Astrocyte of the hippocampus (primary cell): ENCODE measurements at regions not wholly inside any gene's neighbourhood (a gene's known extent, or its start where the extent isn't known, plus 50 kb on each side); places are given as distances from the start of the nearest gene placed in this dataset.
A peak's percentile ranks its signal among the peaks of the same experiment; 100 is the strongest.

Experiments
- DNase-seq: peaks from one replicate; pipeline ENCODE4 v3.0.0; 2011; ENCODE audit warnings: low read depth, low spot score

DNA sequence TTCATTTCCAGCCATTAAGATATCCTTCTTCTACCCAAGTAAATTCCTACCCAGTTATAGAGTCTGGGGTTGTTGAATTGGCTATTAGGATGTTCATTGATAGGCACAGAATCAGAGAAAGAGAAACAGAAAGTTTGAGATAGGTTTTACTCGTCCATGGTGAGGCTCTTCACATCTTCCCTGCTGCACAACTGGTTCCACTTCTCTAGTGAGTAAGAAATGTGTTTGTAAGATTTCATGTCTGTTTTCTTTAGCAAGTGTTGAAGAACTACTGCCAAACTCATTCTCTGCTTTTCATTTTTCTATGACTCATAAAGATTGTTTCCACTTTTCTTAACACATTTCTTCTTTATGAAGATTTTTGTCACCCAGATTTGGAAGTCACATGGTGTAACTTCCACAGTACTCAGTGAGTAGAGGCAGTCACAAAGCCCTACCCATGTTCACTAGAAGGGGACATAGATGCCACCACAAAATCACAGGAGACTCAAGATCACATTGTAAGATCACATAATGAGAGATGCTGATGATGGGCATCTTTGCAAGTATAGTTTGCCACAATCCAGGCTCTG, 152.3 kb downstream of the SNX7 start:
- DNase-seq, result no peak

DNA sequence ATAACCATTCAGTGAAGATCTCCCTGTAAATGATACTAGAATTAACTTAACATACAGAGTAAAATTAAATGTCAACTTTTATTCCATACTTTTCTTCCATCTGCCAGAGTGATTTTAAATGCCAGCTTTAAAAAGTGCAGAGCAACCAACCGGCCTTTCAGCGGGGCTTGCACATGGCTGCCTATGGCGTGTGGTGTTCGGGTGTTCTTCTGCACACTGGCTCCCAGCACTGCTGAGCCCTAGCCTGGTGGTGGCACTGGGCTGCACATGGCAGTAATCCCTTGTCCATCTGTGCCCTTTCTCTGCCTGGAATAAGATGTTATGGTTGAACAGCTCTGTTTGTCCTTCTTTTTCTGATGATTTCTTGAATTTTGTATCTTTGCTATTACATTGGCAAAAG, 156.3 kb downstream of the SNX7 start:
- no peak for DNase-seq

DNA sequence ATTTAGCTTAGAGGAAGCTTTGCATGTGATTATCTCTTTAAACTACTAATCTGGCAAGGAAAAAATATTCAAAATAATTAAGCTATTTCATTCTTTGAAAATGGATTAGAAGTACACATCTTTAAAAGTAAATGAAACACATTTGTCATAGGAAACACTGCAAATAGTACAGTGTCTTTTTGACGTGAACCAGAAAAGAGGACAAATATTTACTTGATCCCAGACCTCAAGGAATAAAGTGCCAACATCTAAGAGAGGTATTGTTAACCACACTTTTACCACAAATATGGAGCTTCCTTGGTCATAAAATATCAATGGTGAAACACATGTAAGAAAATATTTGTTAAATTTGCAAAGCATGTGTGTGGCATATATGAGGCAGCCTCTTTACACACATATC, 159.9 kb downstream of the SNX7 start:
- no peak for DNase-seq

DNA sequence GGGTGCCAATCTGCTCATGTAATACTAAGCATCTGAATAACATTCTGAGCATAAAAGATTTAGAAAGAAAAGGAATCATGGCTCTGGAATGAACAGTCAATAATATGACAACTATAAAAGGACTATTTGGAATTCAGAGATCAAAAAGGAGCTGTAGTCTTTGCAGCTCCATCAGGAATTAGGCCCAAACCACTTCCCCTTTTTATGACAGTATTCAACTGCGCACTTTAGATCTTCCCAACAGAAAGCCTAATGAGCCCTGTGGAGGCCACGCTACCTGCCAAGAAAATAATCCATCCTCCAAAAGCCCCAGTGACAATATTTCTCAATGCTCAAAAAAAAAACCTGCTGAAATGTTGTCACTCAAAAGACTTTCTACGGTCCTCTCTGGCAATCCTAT, 163.2 kb downstream of the SNX7 start:
- DNase-seq, result no peak

DNA sequence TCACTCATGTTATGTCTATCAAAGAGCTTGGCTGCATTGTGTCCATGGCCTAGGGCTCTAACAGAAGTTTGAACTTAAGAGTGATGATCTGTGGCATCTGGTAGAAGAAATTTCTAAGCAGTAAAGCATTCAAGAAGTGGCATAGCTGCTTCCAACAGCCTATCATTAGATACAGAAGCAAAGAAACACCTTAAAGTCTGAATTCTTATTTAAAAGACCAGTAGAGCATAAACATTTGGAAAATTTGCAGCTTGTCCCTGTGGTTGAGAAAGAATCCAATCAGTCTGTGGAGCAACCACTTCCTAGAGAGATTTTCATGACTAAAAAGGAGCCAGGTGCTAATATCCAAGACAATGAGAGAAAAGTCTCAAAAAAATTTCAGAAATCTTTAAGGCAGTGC, 165.5 kb downstream of the SNX7 start:
- peak; percentile 11 for DNase-seq

DNA sequence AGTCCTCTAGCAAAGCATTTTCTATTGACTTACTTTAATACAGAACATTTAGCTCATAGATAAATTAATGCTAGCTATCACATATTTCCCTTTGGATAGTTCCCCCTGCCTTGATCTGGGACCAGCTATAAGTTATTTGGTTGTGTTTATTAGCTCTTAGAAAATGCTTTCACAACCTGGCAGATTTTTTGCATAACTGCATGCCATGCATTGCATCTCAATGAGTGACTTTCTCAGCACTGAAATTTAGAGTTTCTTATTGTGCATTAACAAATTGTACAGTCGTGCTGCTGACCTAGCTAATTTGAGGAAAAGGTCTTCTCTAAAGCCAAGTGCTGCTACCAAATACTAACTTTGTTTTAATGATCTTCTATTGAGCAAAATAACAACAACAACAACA, 164.8 kb downstream of the PLPPR5 start:
- DNase-seq, result peak; percentile 39
